ENCODE measurements at regions not wholly inside any gene's neighbourhood (a gene's known extent, or its start where the extent isn't known, plus 50 kb on each side); places are given as distances from the start of the nearest gene placed in this dataset.

GRCh38 chr13:24074678-24075077 is 85.8 kb upstream of the SPATA13 start:
- Histone ChIP-seq H3K79me2 (ENCODE audit: insufficient read depth, low read length) (no peaks in the 10 kb centered on the region), H3K27me3 (ENCODE audit: insufficient read depth, low read length, poor library complexity, severe bottlenecking) (no peaks in the 10 kb centered on the region), H3K4me1 (ENCODE audit: insufficient read depth, low read length, poor library complexity, severe bottlenecking) (peaks cover 12% of the 10 kb centered on the region), H3K36me3 (ENCODE audit: insufficient read depth, low read length) (no peaks in the 10 kb centered on the region), H3K9ac (ENCODE audit: low read depth, low read length, poor library complexity, severe bottlenecking) (no peak overlapping the region), H4K20me1 (ENCODE audit: insufficient read depth, low read length, poor library complexity, severe bottlenecking) (no peaks in the 10 kb centered on the region), H3K9me2 (replicated peaks; ENCODE audit: low read depth, low read length) (no peaks in the 10 kb centered on the region), H3F3A (ENCODE audit: low read depth) (no peaks in the 10 kb centered on the region), H3K4me3 (ENCODE audit: low read length, poor library complexity, severe bottlenecking) (no peak overlapping the region), H2AFZ (ENCODE audit: low read length) (peak overlapping the region; percentile 80), H3K9me3 (ENCODE audit: insufficient read depth, low read depth, low read length) (no peaks in the 10 kb centered on the region), H3K4me2 (ENCODE audit: low read depth, low read length, poor library complexity, severe bottlenecking) (peak overlapping the region; percentile 31)
- TF ChIP-seq CTCF (conservative IDR thresholded peaks at IDR 0.05; ENCODE audit: low read length) (no peak), EZH2phosphoT487 (IDR thresholded peaks at IDR 0.05; ENCODE audit: borderline replicate concordance) (no peak)

DNA sequence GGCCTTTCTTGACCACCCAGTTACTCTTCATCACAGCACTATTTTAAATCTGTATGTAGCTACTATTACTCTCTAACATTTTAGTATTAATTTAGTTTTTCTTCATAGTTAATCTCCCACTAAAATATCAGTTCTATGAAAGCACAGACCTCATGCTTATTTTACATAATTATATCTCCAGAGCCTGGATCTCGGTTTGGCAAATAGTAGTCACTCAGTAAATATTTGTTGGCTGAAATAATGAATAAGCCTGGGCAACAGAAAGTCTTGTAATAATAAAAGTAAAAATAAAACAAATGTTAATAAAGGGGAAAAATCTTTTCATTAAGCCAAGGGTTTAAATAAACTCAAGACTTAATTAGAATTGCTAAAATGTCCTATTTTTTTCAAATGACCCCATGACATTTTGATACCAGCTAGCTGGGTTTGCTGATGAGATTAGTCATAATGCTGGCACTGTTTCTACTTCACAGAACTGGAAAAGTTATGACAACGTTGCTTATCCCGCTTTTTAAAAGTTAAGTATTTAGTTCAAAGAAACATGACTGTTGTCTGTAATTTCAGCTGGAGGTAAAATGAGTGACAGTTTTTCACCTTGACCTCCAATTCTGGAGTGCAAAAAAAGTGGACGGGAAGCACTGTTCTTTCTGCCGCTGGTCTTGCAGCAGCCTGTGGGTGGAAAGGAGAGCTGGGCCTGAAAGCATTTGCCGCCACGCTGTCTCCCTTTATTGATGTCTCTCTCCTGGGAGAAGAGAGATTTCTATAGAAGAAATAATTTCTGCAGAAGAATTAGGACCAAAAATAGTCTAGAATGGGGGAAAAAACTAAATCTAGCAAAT is 85.2 kb upstream of the SPATA13 start:
- H3K9ac ChIP-seq (ENCODE audit: low read depth, low read length, poor library complexity, severe bottlenecking) = no peak overlapping the region
- no peaks in the 10 kb centered on the region for H3F3A ChIP-seq (ENCODE audit: low read depth)
- no peaks in the 10 kb centered on the region for H3K9me3 ChIP-seq (ENCODE audit: insufficient read depth, low read depth, low read length)
- peaks cover 12% of the 10 kb centered on the region for H3K4me1 ChIP-seq (ENCODE audit: insufficient read depth, low read length, poor library complexity, severe bottlenecking)
- H4K20me1 ChIP-seq (ENCODE audit: insufficient read depth, low read length, poor library complexity, severe bottlenecking) = no peaks in the 10 kb centered on the region
- no peaks in the 10 kb centered on the region for H3K9me2 ChIP-seq (replicated peaks; ENCODE audit: low read depth, low read length)
- H3K4me3 ChIP-seq (ENCODE audit: low read length, poor library complexity, severe bottlenecking) = no peak overlapping the region
- no peaks in the 10 kb centered on the region for H3K27me3 ChIP-seq (ENCODE audit: insufficient read depth, low read length, poor library complexity, severe bottlenecking)
- no peak for TF ChIP-seq EZH2phosphoT487 (IDR thresholded peaks at IDR 0.05; ENCODE audit: borderline replicate concordance)
- TF ChIP-seq CTCF (conservative IDR thresholded peaks at IDR 0.05; ENCODE audit: low read length) = no peak
- H3K79me2 ChIP-seq (ENCODE audit: insufficient read depth, low read length) = no peaks in the 10 kb centered on the region
- peak overlapping the region; percentile 80 for H2AFZ ChIP-seq (ENCODE audit: low read length)
- H3K36me3 ChIP-seq (ENCODE audit: insufficient read depth, low read length) = no peaks in the 10 kb centered on the region
- H3K4me2 ChIP-seq (ENCODE audit: low read depth, low read length, poor library complexity, severe bottlenecking) = peak overlapping the region; percentile 31

DNA sequence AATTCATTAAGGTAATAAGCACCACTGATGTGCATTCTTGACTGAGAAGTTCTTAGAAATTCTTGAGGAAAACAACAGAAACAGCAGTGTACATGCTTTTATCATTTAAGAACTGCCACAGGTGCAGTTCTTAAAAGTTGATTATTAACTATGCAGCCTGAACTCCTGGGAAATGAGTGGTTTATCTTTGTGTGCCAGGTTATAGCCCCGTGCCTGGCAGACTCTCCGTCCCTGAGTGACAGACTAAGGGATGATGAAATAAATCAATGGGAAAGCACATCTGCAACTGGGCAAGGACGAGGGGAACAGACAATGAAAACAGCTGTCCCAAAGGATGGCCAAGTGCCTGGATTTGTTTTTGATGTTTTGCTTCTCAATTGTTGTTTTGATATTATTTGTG is 84.4 kb upstream of the SPATA13 start:
- Histone ChIP-seq H3K4me1 (ENCODE audit: insufficient read depth, low read length, poor library complexity, severe bottlenecking) (peaks cover 12% of the 10 kb centered on the region), H3K36me3 (ENCODE audit: insufficient read depth, low read length) (no peaks in the 10 kb centered on the region), H3K9me3 (ENCODE audit: insufficient read depth, low read depth, low read length) (no peaks in the 10 kb centered on the region), H3K9me2 (replicated peaks; ENCODE audit: low read depth, low read length) (no peaks in the 10 kb centered on the region), H3K9ac (ENCODE audit: low read depth, low read length, poor library complexity, severe bottlenecking) (no peak overlapping the region), H3K4me2 (ENCODE audit: low read depth, low read length, poor library complexity, severe bottlenecking) (no peak overlapping the region), H3K79me2 (ENCODE audit: insufficient read depth, low read length) (no peaks in the 10 kb centered on the region), H4K20me1 (ENCODE audit: insufficient read depth, low read length, poor library complexity, severe bottlenecking) (no peaks in the 10 kb centered on the region), H2AFZ (ENCODE audit: low read length) (peak overlapping the region; percentile 22; the same call in 1 of the 2 replicates), H3K27me3 (ENCODE audit: insufficient read depth, low read length, poor library complexity, severe bottlenecking) (no peaks in the 10 kb centered on the region), H3F3A (ENCODE audit: low read depth) (no peaks in the 10 kb centered on the region), H3K4me3 (ENCODE audit: low read length, poor library complexity, severe bottlenecking) (no peak overlapping the region)
- TF ChIP-seq EZH2phosphoT487 (IDR thresholded peaks at IDR 0.05; ENCODE audit: borderline replicate concordance) (no peak), CTCF (conservative IDR thresholded peaks at IDR 0.05; ENCODE audit: low read length) (no peak)

Data from Loucy (cell line).